SK-N-SH (cell line): ENCODE measurements at regions not wholly inside any gene's neighbourhood (a gene's known extent, or its start where the extent isn't known, plus 50 kb on each side); places are given as distances from the start of the nearest gene placed in this dataset.

Source experiments
- CTCF ChIA-PET: fragments of 300-600, 350-600 bp; formaldehyde crosslinking; extraction: SDS; loops from one replicate; lab custom pipeline; 2021; lab: Yijun Ruan, JAX
- POLR2A ChIA-PET: fragments of 350-600 bp; sonication (Branson Sonifier 250); formaldehyde crosslinking; extraction: SDS; loops from one replicate; lab custom pipeline; 2020; ENCODE audit warnings: antibody characterized with exemption, inconsistent platforms; lab: Yijun Ruan, JAX
- DNase-seq: peaks from one replicate; pipeline ENCODE4 v3.0.0; 2012
- H2AFZ ChIP-seq: fragments of 200-600 bp; sonication (generic); 2 replicates; pipeline ENCODE4 v1.8.1; 2016; ENCODE audit warnings: antibody characterized with exemption, mild to moderate bottlenecking, low read depth
- H3F3A ChIP-seq: fragments of 200-600 bp; sonication (generic); replicated peaks from 2 replicates; pipeline ENCODE3; 2016; ENCODE audit warnings: antibody characterized with exemption, mild to moderate bottlenecking; ENCODE audit not compliant: insufficient read depth
- H3K27ac ChIP-seq, 2 experiments: fragments of 200-500 bp in 1 of 2; fragments of 200-600 bp in 1 of 2; sonication (Bioruptor generic) in 1 of 2; sonication (generic), shearing (Covaris generic) in 1 of 2; 2 replicates each; pipeline versions ENCODE4 v1.5.1 to v1.6.1; 2014 to 2016; ENCODE audit warnings: low read depth in 2 of 2, inconsistent platforms in 1 of 2, low read length in 1 of 2, mild to moderate bottlenecking in 1 of 2, mixed read lengths in 1 of 2
- H3K27me3 ChIP-seq: fragments of 200-600 bp; sonication (generic), shearing (Covaris generic); 2 replicates; pipeline ENCODE4 v1.6.1; 2016; ENCODE audit warnings: mixed run types; ENCODE audit not compliant: insufficient read depth
- H3K36me3 ChIP-seq, 2 experiments: fragments of 200-500 bp in 1 of 2; fragments of 200-600 bp in 1 of 2; sonication (Bioruptor generic) in 1 of 2; sonication (generic) in 1 of 2; replicated peaks in 1 of 2; 2 replicates each; pipeline versions ENCODE3 to v1.5.1; 2014 to 2016; ENCODE audit warnings: low read length in 1 of 2, mild to moderate bottlenecking in 1 of 2; ENCODE audit not compliant: insufficient read depth in 2 of 2, control insufficient read depth in 1 of 2
- H3K4me1 ChIP-seq, 2 experiments: fragments of 200-500 bp in 1 of 2; fragments of 200-600 bp in 1 of 2; sonication (Bioruptor generic) in 1 of 2; sonication (generic), shearing (Covaris generic) in 1 of 2; 2 replicates each; pipeline versions ENCODE4 v1.5.1 to v1.6.1; 2014 to 2016; ENCODE audit warnings: low read depth in 1 of 2, low read length in 1 of 2, mixed run types in 1 of 2; ENCODE audit not compliant: insufficient read depth in 2 of 2, control insufficient read depth in 1 of 2
- H3K4me2 ChIP-seq: fragments of 200-600 bp; sonication (generic), shearing (Covaris generic); 2 replicates; pipeline ENCODE4 v1.6.1; 2017; ENCODE audit warnings: mixed run types
- H3K4me3 ChIP-seq, 2 experiments: fragments of 200-500 bp in 1 of 2; fragments of 200-600 bp in 1 of 2; sonication (Bioruptor generic) in 1 of 2; sonication (generic), shearing (Covaris generic) in 1 of 2; 2 replicates each; pipeline versions ENCODE4 v1.5.1 to v1.8.1; 2014 to 2016; ENCODE audit warnings: low read depth in 2 of 2, inconsistent platforms in 1 of 2, low read length in 1 of 2, mild to moderate bottlenecking in 1 of 2, mixed read lengths in 1 of 2, moderate library complexity in 1 of 2
- H3K79me2 ChIP-seq: fragments of 200-600 bp; sonication (generic); 2 replicates; pipeline ENCODE4 v1.8.1; 2017; ENCODE audit warnings: mild to moderate bottlenecking; ENCODE audit not compliant: insufficient read depth
- H3K9ac ChIP-seq: fragments of 200-600 bp; sonication (generic); 2 replicates; pipeline ENCODE4 v1.6.1; 2017; ENCODE audit warnings: mixed run types
- H3K9me2 ChIP-seq: fragments of 200-600 bp; sonication (generic); 2 replicates; pipeline ENCODE4 v1.6.1; 2017; ENCODE audit warnings: mixed run types
- H3K9me3 ChIP-seq: fragments of 200-600 bp; sonication (generic); 2 replicates; pipeline ENCODE4 v1.6.1; 2017; ENCODE audit warnings: mixed run types, mild to moderate bottlenecking, moderate library complexity
- H4K20me1 ChIP-seq: fragments of 200-600 bp; sonication (generic); 2 replicates; pipeline ENCODE4 v1.6.1; 2017; ENCODE audit warnings: mild to moderate bottlenecking, mixed run types; ENCODE audit not compliant: insufficient read depth
- CHD2 ChIP-seq: fragments of 150-350 bp; IDR thresholded peaks from 2 replicates; pipeline ENCODE4 v1.6.1; 2018; ENCODE audit warnings: low read length; ENCODE audit not compliant: partially characterized antibody
- EP300 ChIP-seq, 2 experiments: IDR thresholded peaks; 2 replicates each; pipeline versions ENCODE4 v1.4.0 to v1.6.1; 2012; ENCODE audit warnings: borderline replicate concordance in 1 of 2, low read depth in 1 of 2, low read length in 1 of 2
- FOSL2 ChIP-seq: IDR thresholded peaks from 2 replicates; pipeline ENCODE4 v1.4.0; 2012; ENCODE audit warnings: low read depth, mild to moderate bottlenecking, moderate library complexity, borderline replicate concordance
- FOXJ3 ChIP-seq: sonication (generic); formaldehyde crosslinking; IDR thresholded peaks from 2 replicates; pipeline ENCODE4 v1.5.1; 2020; ENCODE audit warnings: mild to moderate bottlenecking, missing genetic modification reagents
- GATA2 ChIP-seq: sonication (generic); formaldehyde crosslinking; IDR thresholded peaks from 2 replicates; pipeline ENCODE4 v1.5.0; 2020; ENCODE audit warnings: mild to moderate bottlenecking, missing genetic modification reagents
- JUND ChIP-seq: IDR thresholded peaks from 2 replicates; pipeline ENCODE4 v1.4.0; 2012
- MEF2A ChIP-seq: IDR thresholded peaks from 2 replicates; pipeline ENCODE4 v1.4.0; 2012; ENCODE audit warnings: low read depth, borderline replicate concordance
- MXI1 ChIP-seq: IDR thresholded peaks from 2 replicates; pipeline ENCODE4 v1.6.1; 2012; ENCODE audit warnings: mild to moderate bottlenecking, low read depth, low read length, improper control_type of control experiment
- NRF1 ChIP-seq: IDR thresholded peaks from 2 replicates; pipeline ENCODE4 v1.6.1; 2012; ENCODE audit warnings: low read depth, mild to moderate bottlenecking, low read length
- POLR2AphosphoS5 ChIP-seq: IDR thresholded peaks from 2 replicates; pipeline ENCODE4 v1.6.1; 2012; ENCODE audit warnings: low read depth, low read length
- RCOR1 ChIP-seq: fragments of 150-350 bp; IDR thresholded peaks from 2 replicates; pipeline ENCODE4 v1.6.1; 2017; ENCODE audit warnings: antibody characterized with exemption, low read length
- RFX5 ChIP-seq: IDR thresholded peaks from 2 replicates; pipeline ENCODE4 v1.6.1; 2012; ENCODE audit warnings: mild to moderate bottlenecking, improper control_type of control experiment, low read length
- RXRA ChIP-seq: IDR thresholded peaks from 2 replicates; pipeline ENCODE4 v1.4.0; 2012; ENCODE audit warnings: low read depth, mild to moderate bottlenecking, borderline replicate concordance
- SMC3 ChIP-seq: IDR thresholded peaks from 2 replicates; pipeline ENCODE4 v1.6.1; 2012; ENCODE audit warnings: low read depth, low read length, improper control_type of control experiment
- TAF1 ChIP-seq: IDR thresholded peaks from 2 replicates; pipeline ENCODE4 v1.6.1; 2012; ENCODE audit warnings: low read depth, mild to moderate bottlenecking, low read length, moderate library complexity, borderline replicate concordance
- TCF12 ChIP-seq: IDR thresholded peaks from 2 replicates; pipeline ENCODE4 v1.4.0; 2012
- WGBS: methylation state at CpG from one replicate; pipeline ENCODE4 v1.1.6; 2017; ENCODE audit warnings: low lambda C conversion rate; 5-methylcytosine and 5-hydroxymethylcytosine counted together
- TF ChIP-seq, protein P1 (sequence below): fragments of 150-350 bp; IDR thresholded peaks from 2 replicates; pipeline ENCODE4 v1.6.1; 2017; ENCODE audit warnings: antibody characterized with exemption, low read length, low read depth, borderline replicate concordance
- TF ChIP-seq, protein P2 (sequence below): IDR thresholded peaks from 2 replicates; pipeline ENCODE4 v1.4.0; 2012; ENCODE audit warnings: low read depth

DNA sequence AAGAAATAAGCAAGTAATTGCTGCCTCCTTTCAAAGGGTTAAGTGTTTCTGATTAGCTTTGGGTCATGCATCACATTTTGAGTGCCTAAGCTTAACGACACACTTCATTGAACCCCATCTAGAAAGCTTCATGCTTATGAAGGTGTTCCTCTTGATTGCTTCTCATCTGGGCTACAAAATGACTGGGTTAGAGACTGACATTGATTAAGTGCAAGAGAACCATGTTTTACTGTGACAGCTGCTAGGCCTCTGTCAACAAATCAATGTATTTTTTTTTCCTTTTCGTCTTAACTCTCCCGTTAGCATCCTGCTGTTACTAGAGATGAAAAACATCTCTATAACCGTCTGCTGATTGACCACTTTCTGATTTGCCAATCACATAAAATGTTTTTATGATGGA, 725.0 kb downstream of the TLE1 start:
- no peak overlapping the region for H2AFZ ChIP-seq
- no peak overlapping the region for H3K9ac ChIP-seq
- H3K27ac ChIP-seq, result no peak overlapping the region
- DNase-seq, result no peak
- H3K27me3 ChIP-seq, result no peaks in the 10 kb centered on the region
- H3K4me1 ChIP-seq, result no peaks in the 10 kb centered on the region
- 64% methylated on average over 4 of the region's 4 CpGs for WGBS
- ChIA-PET CTCF (no interaction called here), POLR2A (no interaction called here)
- H3K4me3 ChIP-seq, result no peak overlapping the region
- H3K36me3 ChIP-seq, result no peaks in the 10 kb centered on the region
- H3F3A ChIP-seq, result no peaks in the 10 kb centered on the region
- TF ChIP-seq RFX5, result no peak
- H3K9me2 ChIP-seq, result no peaks in the 10 kb centered on the region
- no peaks in the 10 kb centered on the region for H3K9me3 ChIP-seq
- H3K79me2 ChIP-seq, result no peaks in the 10 kb centered on the region
- H4K20me1 ChIP-seq, result no peaks in the 10 kb centered on the region
- no peak overlapping the region for H3K4me2 ChIP-seq

DNA sequence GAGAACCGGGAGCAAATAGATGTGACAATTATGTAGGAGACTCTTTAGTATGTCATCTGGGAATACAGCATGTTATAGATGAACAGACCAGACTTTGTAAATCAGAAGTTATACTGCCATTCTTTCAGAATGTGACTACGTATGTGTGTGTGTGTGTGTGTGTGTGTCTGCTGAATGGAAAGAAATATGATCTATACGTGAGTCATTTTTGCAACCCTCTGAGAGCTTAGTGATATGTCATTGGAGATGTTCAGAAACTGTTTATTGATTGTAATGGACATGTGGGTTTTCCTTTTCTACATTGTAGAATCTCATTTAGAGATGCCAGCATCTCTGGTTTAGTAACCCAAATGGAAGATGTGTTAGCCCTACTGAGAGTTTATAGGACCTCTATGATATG, 731.5 kb downstream of the TLE1 start:
- Histone ChIP-seq H3F3A (no peaks in the 10 kb centered on the region), H3K4me3 (no peak overlapping the region), H3K4me2 (no peak overlapping the region), H3K9me3 (no peaks in the 10 kb centered on the region), H4K20me1 (no peaks in the 10 kb centered on the region), H3K9ac (no peak overlapping the region), H2AFZ (no peak overlapping the region), H3K27ac (no peak overlapping the region), H3K4me1 (no peaks in the 10 kb centered on the region; a peak in 1 of 4 replicates), H3K27me3 (no peaks in the 10 kb centered on the region), H3K79me2 (no peaks in the 10 kb centered on the region), H3K9me2 (no peaks in the 10 kb centered on the region), H3K36me3 (no peaks in the 10 kb centered on the region)
- 63% methylated on average over 3 of the region's 3 CpGs for WGBS
- CTCF ChIA-PET, result no interaction called here
- POLR2A ChIA-PET, result no interaction called here
- no peak for DNase-seq
- TF ChIP-seq EP300 (IDR thresholded peaks at IDR 0.05; ENCODE audit: borderline replicate concordance in 1 of 2, low read depth in 1 of 2, low read length in 1 of 2) (no peak), FOXJ3 (no peak), RXRA (no peak), FOSL2 (no peak), MEF2A (no peak), JUND (no peak), NRF1 (no peak), SMC3 (no peak)
- TF ChIP-seq, protein P1, sequence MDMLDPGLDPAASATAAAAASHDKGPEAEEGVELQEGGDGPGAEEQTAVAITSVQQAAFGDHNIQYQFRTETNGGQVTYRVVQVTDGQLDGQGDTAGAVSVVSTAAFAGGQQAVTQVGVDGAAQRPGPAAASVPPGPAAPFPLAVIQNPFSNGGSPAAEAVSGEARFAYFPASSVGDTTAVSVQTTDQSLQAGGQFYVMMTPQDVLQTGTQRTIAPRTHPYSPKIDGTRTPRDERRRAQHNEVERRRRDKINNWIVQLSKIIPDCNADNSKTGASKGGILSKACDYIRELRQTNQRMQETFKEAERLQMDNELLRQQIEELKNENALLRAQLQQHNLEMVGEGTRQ, result no peak

DNA sequence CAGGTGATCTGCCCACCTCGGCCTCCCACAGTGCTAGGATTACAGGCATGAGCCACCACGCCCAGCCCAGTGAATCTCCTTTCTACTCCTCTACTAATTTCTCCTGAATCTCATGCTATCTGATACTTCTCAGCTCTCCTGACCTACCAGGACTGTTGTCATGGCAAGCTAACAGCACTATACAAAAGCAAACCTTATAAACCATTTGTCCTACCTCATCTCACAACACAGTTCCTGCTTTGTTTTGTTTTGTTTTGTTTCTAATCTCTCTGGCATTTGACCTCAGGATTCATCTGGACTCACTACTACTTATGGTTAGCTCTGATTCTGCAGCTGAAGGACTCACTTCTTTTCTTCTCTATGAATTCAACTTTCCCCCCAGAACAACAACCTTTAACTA, 734.8 kb downstream of the TLE1 start:
- H3K36me3 ChIP-seq, result no peaks in the 10 kb centered on the region
- POLR2A ChIA-PET, result no interaction called here
- H3K9me3 ChIP-seq, result no peaks in the 10 kb centered on the region
- H3K27ac ChIP-seq, result no peak overlapping the region
- no peaks in the 10 kb centered on the region for H3F3A ChIP-seq
- H3K4me3 ChIP-seq, result no peak overlapping the region
- TF ChIP-seq POLR2AphosphoS5, result no peak
- TF ChIP-seq CHD2, result no peak
- TF ChIP-seq, protein P2, sequence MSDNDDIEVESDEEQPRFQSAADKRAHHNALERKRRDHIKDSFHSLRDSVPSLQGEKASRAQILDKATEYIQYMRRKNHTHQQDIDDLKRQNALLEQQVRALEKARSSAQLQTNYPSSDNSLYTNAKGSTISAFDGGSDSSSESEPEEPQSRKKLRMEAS, result no peak
- TF ChIP-seq TCF12, result no peak
- TF ChIP-seq MXI1, result no peak
- no peak for TF ChIP-seq GATA2 (CRISPR knock-in tag)
- no peak for TF ChIP-seq RCOR1
- no peak for TF ChIP-seq TAF1
- no peak for TF ChIP-seq SMC3
- TF ChIP-seq, all 33 proteins: peak for 0
- Histone ChIP-seq H3K79me2 (no peaks in the 10 kb centered on the region), H3K9me2 (no peaks in the 10 kb centered on the region), H3K4me1 (peaks cover 0 to 6% of the 10 kb centered on the region in 2 experiments; a peak in 2 of 4 replicates), H4K20me1 (no peaks in the 10 kb centered on the region), H3K4me2 (no peak overlapping the region), H2AFZ (no peak overlapping the region), H3K9ac (no peak overlapping the region), H3K27me3 (no peaks in the 10 kb centered on the region)
- DNase-seq, result no peak
- CTCF ChIA-PET, result no interaction called here
- 35% methylated on average over 2 of the region's 2 CpGs for WGBS
